SK-N-SH (cell line): ENCODE measurements at regions not wholly inside any gene's neighbourhood (a gene's known extent, or its start where the extent isn't known, plus 50 kb on each side); places are given as distances from the start of the nearest gene placed in this dataset.

ENCODE experiments used
- CTCF ChIA-PET: fragments of 300-600, 350-600 bp; formaldehyde crosslinking; extraction: SDS; loops from one replicate; lab custom pipeline; 2021; lab: Yijun Ruan, JAX
- POLR2A ChIA-PET: fragments of 350-600 bp; sonication (Branson Sonifier 250); formaldehyde crosslinking; extraction: SDS; loops from one replicate; lab custom pipeline; 2020; ENCODE audit warnings: antibody characterized with exemption, inconsistent platforms; lab: Yijun Ruan, JAX
- DNase-seq: peaks from one replicate; pipeline ENCODE4 v3.0.0; 2012
- H2AFZ ChIP-seq: fragments of 200-600 bp; sonication (generic); 2 replicates; pipeline ENCODE4 v1.8.1; 2016; ENCODE audit warnings: antibody characterized with exemption, mild to moderate bottlenecking, low read depth
- H3F3A ChIP-seq: fragments of 200-600 bp; sonication (generic); replicated peaks from 2 replicates; pipeline ENCODE3; 2016; ENCODE audit warnings: antibody characterized with exemption, mild to moderate bottlenecking; ENCODE audit not compliant: insufficient read depth
- H3K27ac ChIP-seq, 2 experiments: fragments of 200-500 bp in 1 of 2; fragments of 200-600 bp in 1 of 2; sonication (Bioruptor generic) in 1 of 2; sonication (generic), shearing (Covaris generic) in 1 of 2; 2 replicates each; pipeline versions ENCODE4 v1.5.1 to v1.6.1; 2014 to 2016; ENCODE audit warnings: low read depth in 2 of 2, inconsistent platforms in 1 of 2, low read length in 1 of 2, mild to moderate bottlenecking in 1 of 2, mixed read lengths in 1 of 2
- H3K27me3 ChIP-seq: fragments of 200-600 bp; sonication (generic), shearing (Covaris generic); 2 replicates; pipeline ENCODE4 v1.6.1; 2016; ENCODE audit warnings: mixed run types; ENCODE audit not compliant: insufficient read depth
- H3K36me3 ChIP-seq, 2 experiments: fragments of 200-500 bp in 1 of 2; fragments of 200-600 bp in 1 of 2; sonication (Bioruptor generic) in 1 of 2; sonication (generic) in 1 of 2; replicated peaks in 1 of 2; 2 replicates each; pipeline versions ENCODE3 to v1.5.1; 2014 to 2016; ENCODE audit warnings: low read length in 1 of 2, mild to moderate bottlenecking in 1 of 2; ENCODE audit not compliant: insufficient read depth in 2 of 2, control insufficient read depth in 1 of 2
- H3K4me1 ChIP-seq, 2 experiments: fragments of 200-500 bp in 1 of 2; fragments of 200-600 bp in 1 of 2; sonication (Bioruptor generic) in 1 of 2; sonication (generic), shearing (Covaris generic) in 1 of 2; 2 replicates each; pipeline versions ENCODE4 v1.5.1 to v1.6.1; 2014 to 2016; ENCODE audit warnings: low read depth in 1 of 2, low read length in 1 of 2, mixed run types in 1 of 2; ENCODE audit not compliant: insufficient read depth in 2 of 2, control insufficient read depth in 1 of 2
- H3K4me2 ChIP-seq: fragments of 200-600 bp; sonication (generic), shearing (Covaris generic); 2 replicates; pipeline ENCODE4 v1.6.1; 2017; ENCODE audit warnings: mixed run types
- H3K4me3 ChIP-seq, 2 experiments: fragments of 200-500 bp in 1 of 2; fragments of 200-600 bp in 1 of 2; sonication (Bioruptor generic) in 1 of 2; sonication (generic), shearing (Covaris generic) in 1 of 2; 2 replicates each; pipeline versions ENCODE4 v1.5.1 to v1.8.1; 2014 to 2016; ENCODE audit warnings: low read depth in 2 of 2, inconsistent platforms in 1 of 2, low read length in 1 of 2, mild to moderate bottlenecking in 1 of 2, mixed read lengths in 1 of 2, moderate library complexity in 1 of 2
- H3K79me2 ChIP-seq: fragments of 200-600 bp; sonication (generic); 2 replicates; pipeline ENCODE4 v1.8.1; 2017; ENCODE audit warnings: mild to moderate bottlenecking; ENCODE audit not compliant: insufficient read depth
- H3K9ac ChIP-seq: fragments of 200-600 bp; sonication (generic); 2 replicates; pipeline ENCODE4 v1.6.1; 2017; ENCODE audit warnings: mixed run types
- H3K9me2 ChIP-seq: fragments of 200-600 bp; sonication (generic); 2 replicates; pipeline ENCODE4 v1.6.1; 2017; ENCODE audit warnings: mixed run types
- H3K9me3 ChIP-seq: fragments of 200-600 bp; sonication (generic); 2 replicates; pipeline ENCODE4 v1.6.1; 2017; ENCODE audit warnings: mixed run types, mild to moderate bottlenecking, moderate library complexity
- H4K20me1 ChIP-seq: fragments of 200-600 bp; sonication (generic); 2 replicates; pipeline ENCODE4 v1.6.1; 2017; ENCODE audit warnings: mild to moderate bottlenecking, mixed run types; ENCODE audit not compliant: insufficient read depth
- CHD2 ChIP-seq: fragments of 150-350 bp; IDR thresholded peaks from 2 replicates; pipeline ENCODE4 v1.6.1; 2018; ENCODE audit warnings: low read length; ENCODE audit not compliant: partially characterized antibody
- ELF1 ChIP-seq: IDR thresholded peaks from 2 replicates; pipeline ENCODE4 v1.4.0; 2012
- EP300 ChIP-seq, 2 experiments: IDR thresholded peaks; 2 replicates each; pipeline versions ENCODE4 v1.4.0 to v1.6.1; 2012; ENCODE audit warnings: borderline replicate concordance in 1 of 2, low read depth in 1 of 2, low read length in 1 of 2
- EZH2phosphoT487 ChIP-seq: fragments of 200-600 bp; sonication (generic); IDR thresholded peaks from 2 replicates; pipeline ENCODE4 v1.6.1; 2017; ENCODE audit warnings: low read depth, mixed run types, mild to moderate bottlenecking, antibody characterized with exemption, moderate library complexity, borderline replicate concordance
- FOXJ3 ChIP-seq: sonication (generic); formaldehyde crosslinking; IDR thresholded peaks from 2 replicates; pipeline ENCODE4 v1.5.1; 2020; ENCODE audit warnings: mild to moderate bottlenecking, missing genetic modification reagents
- FOXM1 ChIP-seq: IDR thresholded peaks from 2 replicates; pipeline ENCODE4 v1.4.0; 2012; ENCODE audit warnings: low read depth, mild to moderate bottlenecking
- GATA2 ChIP-seq: sonication (generic); formaldehyde crosslinking; IDR thresholded peaks from 2 replicates; pipeline ENCODE4 v1.5.0; 2020; ENCODE audit warnings: mild to moderate bottlenecking, missing genetic modification reagents
- JUND ChIP-seq: IDR thresholded peaks from 2 replicates; pipeline ENCODE4 v1.4.0; 2012
- MEF2A ChIP-seq: IDR thresholded peaks from 2 replicates; pipeline ENCODE4 v1.4.0; 2012; ENCODE audit warnings: low read depth, borderline replicate concordance
- NFIC ChIP-seq: IDR thresholded peaks from 2 replicates; pipeline ENCODE4 v1.4.0; 2012; ENCODE audit warnings: borderline replicate concordance
- POLR2AphosphoS5 ChIP-seq: IDR thresholded peaks from 2 replicates; pipeline ENCODE4 v1.6.1; 2012; ENCODE audit warnings: low read depth, low read length
- RAD21 ChIP-seq: IDR thresholded peaks from 2 replicates; pipeline ENCODE4 v1.6.1; 2012; ENCODE audit warnings: mild to moderate bottlenecking, low read length
- RCOR1 ChIP-seq: fragments of 150-350 bp; IDR thresholded peaks from 2 replicates; pipeline ENCODE4 v1.6.1; 2017; ENCODE audit warnings: antibody characterized with exemption, low read length
- REST ChIP-seq: IDR thresholded peaks from 2 replicates; pipeline ENCODE4 v1.6.1; 2012; ENCODE audit warnings: mild to moderate bottlenecking, low read depth, low read length, moderate library complexity
- RFX5 ChIP-seq: IDR thresholded peaks from 2 replicates; pipeline ENCODE4 v1.6.1; 2012; ENCODE audit warnings: mild to moderate bottlenecking, improper control_type of control experiment, low read length
- RXRA ChIP-seq: IDR thresholded peaks from 2 replicates; pipeline ENCODE4 v1.4.0; 2012; ENCODE audit warnings: low read depth, mild to moderate bottlenecking, borderline replicate concordance
- SMC3 ChIP-seq: IDR thresholded peaks from 2 replicates; pipeline ENCODE4 v1.6.1; 2012; ENCODE audit warnings: low read depth, low read length, improper control_type of control experiment
- TCF12 ChIP-seq: IDR thresholded peaks from 2 replicates; pipeline ENCODE4 v1.4.0; 2012
- YY1 ChIP-seq: IDR thresholded peaks from 2 replicates; pipeline ENCODE4 v1.4.0; 2012; ENCODE audit warnings: low read depth, mild to moderate bottlenecking
- WGBS: methylation state at CpG from one replicate; pipeline ENCODE4 v1.1.6; 2017; ENCODE audit warnings: low lambda C conversion rate; 5-methylcytosine and 5-hydroxymethylcytosine counted together

DNA sequence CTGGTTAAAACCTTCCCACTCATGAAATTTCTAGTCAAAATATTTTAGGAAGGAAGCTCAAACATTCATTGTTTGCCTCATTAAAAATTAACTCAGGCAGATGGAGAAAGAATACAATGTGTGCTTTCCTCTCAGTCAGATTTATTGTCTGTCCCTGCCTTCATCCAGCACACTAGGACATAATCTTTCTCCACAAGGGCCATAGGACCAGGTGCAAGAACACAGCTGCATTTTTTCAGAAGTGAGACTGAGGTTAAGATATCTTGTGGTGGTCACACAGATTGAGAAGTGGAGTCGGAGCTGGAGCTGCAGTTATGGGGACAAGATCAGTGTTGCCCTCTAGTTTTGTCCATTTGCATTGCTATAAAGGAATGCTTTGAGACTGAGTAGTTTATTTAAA is 666.3 kb downstream of the CCSER2 start:
- no peak overlapping the region for H3K9ac ChIP-seq
- ChIA-PET POLR2A (no interaction called here), CTCF (no interaction called here)
- H2AFZ ChIP-seq = no peak overlapping the region
- H3K27me3 ChIP-seq = no peaks in the 10 kb centered on the region
- H3K9me3 ChIP-seq = no peaks in the 10 kb centered on the region
- no peaks in the 10 kb centered on the region for H3K79me2 ChIP-seq
- no peaks in the 10 kb centered on the region for H3K4me1 ChIP-seq
- no peaks in the 10 kb centered on the region for H3F3A ChIP-seq
- H3K4me3 ChIP-seq = no peak overlapping the region
- H4K20me1 ChIP-seq = no peaks in the 10 kb centered on the region
- H3K27ac ChIP-seq = no peak overlapping the region
- no peak for DNase-seq
- WGBS = 6% methylated on average over 1 of the region's 1 CpG
- H3K9me2 ChIP-seq = no peaks in the 10 kb centered on the region
- H3K36me3 ChIP-seq = no peaks in the 10 kb centered on the region
- TF ChIP-seq CHD2 = no peak
- TF ChIP-seq FOXJ3 = no peak
- TF ChIP-seq POLR2AphosphoS5 = no peak
- no peak for TF ChIP-seq ELF1
- no peak for TF ChIP-seq RCOR1
- no peak for TF ChIP-seq REST
- no peak for TF ChIP-seq RXRA
- TF ChIP-seq MEF2A = no peak
- no peak for TF ChIP-seq EZH2phosphoT487
- TF ChIP-seq RAD21 = no peak
- TF ChIP-seq TCF12 = no peak
- no peak for TF ChIP-seq SMC3
- TF ChIP-seq EP300 (IDR thresholded peaks at IDR 0.05; ENCODE audit: borderline replicate concordance in 1 of 2, low read depth in 1 of 2, low read length in 1 of 2) = no peak
- no peak overlapping the region for H3K4me2 ChIP-seq

GRCh38 chr10:84996580-84996979 is 668.2 kb downstream of the CCSER2 start:
- Histone ChIP-seq H3K4me3 (no peak overlapping the region), H4K20me1 (no peaks in the 10 kb centered on the region), H3K36me3 (no peaks in the 10 kb centered on the region), H3K27me3 (no peaks in the 10 kb centered on the region), H3K9ac (no peak overlapping the region), H3K4me2 (no peak overlapping the region), H3K27ac (no peak overlapping the region), H3K9me3 (no peaks in the 10 kb centered on the region), H3F3A (no peaks in the 10 kb centered on the region), H2AFZ (no peak overlapping the region), H3K79me2 (no peaks in the 10 kb centered on the region), H3K4me1 (no peaks in the 10 kb centered on the region), H3K9me2 (no peaks in the 10 kb centered on the region)
- no peak for DNase-seq
- CTCF ChIA-PET = no interaction called here
- whole genome bisulfite sequencing = 35% methylated on average over 3 of the region's 3 CpGs
- POLR2A ChIA-PET = no interaction called here
- TF ChIP-seq NFIC (no peak), JUND (no peak), POLR2AphosphoS5 (no peak), YY1 (no peak), FOXM1 (no peak), EZH2phosphoT487 (no peak), GATA2 (CRISPR knock-in tag) (no peak), RFX5 (no peak), RXRA (no peak), CHD2 (no peak)
